ENCODE measurements at regions not wholly inside any gene's neighbourhood (a gene's known extent, or its start where the extent isn't known, plus 50 kb on each side); places are given as distances from the start of the nearest gene placed in this dataset.

DNA sequence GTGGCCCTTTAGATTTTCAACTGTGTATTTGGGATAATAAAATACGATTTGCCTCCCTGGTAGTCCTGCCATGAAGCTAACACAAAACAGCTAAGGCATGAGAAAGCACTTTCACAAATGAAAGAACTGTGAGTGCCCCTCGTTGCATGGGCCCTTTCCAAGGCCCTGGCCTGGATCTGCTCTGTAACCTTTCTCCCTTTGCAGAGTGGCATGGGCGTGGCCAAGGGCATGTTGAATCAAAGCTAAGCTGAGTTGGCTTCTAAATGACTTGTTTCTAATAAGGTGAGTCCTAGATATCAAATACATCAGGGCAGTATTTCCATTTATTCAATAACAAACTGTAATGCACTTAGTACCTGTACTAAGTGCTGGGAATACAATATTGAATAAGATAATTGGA is 78.7 kb upstream of the PTPN3 start:
- TF ChIP-seq, protein P1, sequence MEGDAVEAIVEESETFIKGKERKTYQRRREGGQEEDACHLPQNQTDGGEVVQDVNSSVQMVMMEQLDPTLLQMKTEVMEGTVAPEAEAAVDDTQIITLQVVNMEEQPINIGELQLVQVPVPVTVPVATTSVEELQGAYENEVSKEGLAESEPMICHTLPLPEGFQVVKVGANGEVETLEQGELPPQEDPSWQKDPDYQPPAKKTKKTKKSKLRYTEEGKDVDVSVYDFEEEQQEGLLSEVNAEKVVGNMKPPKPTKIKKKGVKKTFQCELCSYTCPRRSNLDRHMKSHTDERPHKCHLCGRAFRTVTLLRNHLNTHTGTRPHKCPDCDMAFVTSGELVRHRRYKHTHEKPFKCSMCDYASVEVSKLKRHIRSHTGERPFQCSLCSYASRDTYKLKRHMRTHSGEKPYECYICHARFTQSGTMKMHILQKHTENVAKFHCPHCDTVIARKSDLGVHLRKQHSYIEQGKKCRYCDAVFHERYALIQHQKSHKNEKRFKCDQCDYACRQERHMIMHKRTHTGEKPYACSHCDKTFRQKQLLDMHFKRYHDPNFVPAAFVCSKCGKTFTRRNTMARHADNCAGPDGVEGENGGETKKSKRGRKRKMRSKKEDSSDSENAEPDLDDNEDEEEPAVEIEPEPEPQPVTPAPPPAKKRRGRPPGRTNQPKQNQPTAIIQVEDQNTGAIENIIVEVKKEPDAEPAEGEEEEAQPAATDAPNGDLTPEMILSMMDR (IDR thresholded peaks at IDR 0.05), result no peak
- TF ChIP-seq EP300 (IDR thresholded peaks at IDR 0.05) (no peak), POLR2A (IDR thresholded peaks at IDR 0.05; ENCODE audit: low read depth) (no peak)
